MM.1S (cell line): ENCODE measurements at regions not wholly inside any gene's neighbourhood (a gene's known extent, or its start where the extent isn't known, plus 50 kb on each side); places are given as distances from the start of the nearest gene placed in this dataset.

Experiments
- DNase-seq: peaks from one replicate; pipeline ENCODE4 v3.0.0-alpha.2; 2015
- H2AFZ ChIP-seq: fragments of 300-600 bp; sonication (generic); 2 replicates; pipeline ENCODE4 v1.6.0; 2016; ENCODE audit warnings: antibody characterized with exemption, low read length
- H3F3A ChIP-seq: fragments of 300-600 bp; sonication (generic); 2 replicates; pipeline ENCODE4 v1.6.1; 2016; ENCODE audit warnings: mild to moderate bottlenecking, antibody characterized with exemption, low read length, moderate library complexity, mixed read lengths; ENCODE audit not compliant: insufficient read depth
- H3K27ac ChIP-seq: fragments of 300-600 bp; sonication (generic); 2 replicates; pipeline ENCODE4 v1.5.1; 2016; ENCODE audit warnings: mild to moderate bottlenecking, low read length
- H3K27me3 ChIP-seq: fragments of 300-600 bp; sonication (generic); replicated peaks from 2 replicates; pipeline ENCODE4 v1.6.0; 2016; ENCODE audit warnings: low read length; ENCODE audit not compliant: insufficient read depth
- H3K36me3 ChIP-seq: fragments of 300-600 bp; sonication (generic); replicated peaks from 2 replicates; pipeline ENCODE4 v1.6.1; 2016; ENCODE audit warnings: mild to moderate bottlenecking, low read length, mixed read lengths; ENCODE audit not compliant: insufficient read depth
- H3K4me1 ChIP-seq: fragments of 300-600 bp; sonication (generic); 2 replicates; pipeline ENCODE4 v1.6.1; 2016; ENCODE audit warnings: low read length, mixed read lengths
- H3K4me2 ChIP-seq: fragments of 300-600 bp; sonication (generic); 2 replicates; pipeline ENCODE4 v1.6.0; 2016; ENCODE audit warnings: low read depth, low read length
- H3K4me3 ChIP-seq: fragments of 300-600 bp; sonication (generic); 2 replicates; pipeline ENCODE4 v1.5.1; 2016; ENCODE audit warnings: low read length, mixed read lengths
- H3K79me2 ChIP-seq: fragments of 300-600 bp; sonication (generic); 2 replicates; pipeline ENCODE4 v1.6.1; 2016; ENCODE audit warnings: mixed run types, low read length, mixed read lengths
- H3K9ac ChIP-seq: fragments of 300-600 bp; sonication (generic); 2 replicates; pipeline ENCODE4 v1.6.1; 2016; ENCODE audit warnings: low read length, mixed read lengths
- H3K9me2 ChIP-seq: fragments of 300-600 bp; sonication (generic); replicated peaks from 2 replicates; pipeline ENCODE4 v1.6.1; 2016; ENCODE audit warnings: mild to moderate bottlenecking, low read length, mixed read lengths; ENCODE audit not compliant: insufficient read depth
- H3K9me3 ChIP-seq: fragments of 300-600 bp; sonication (generic); replicated peaks from 2 replicates; pipeline ENCODE4 v1.6.1; 2016; ENCODE audit warnings: mild to moderate bottlenecking, low read length, mixed read lengths; ENCODE audit not compliant: insufficient read depth
- H4K20me1 ChIP-seq: fragments of 300-600 bp; sonication (generic); 2 replicates; pipeline ENCODE4 v1.6.1; 2016; ENCODE audit warnings: mild to moderate bottlenecking, low read length, moderate library complexity, mixed read lengths; ENCODE audit not compliant: insufficient read depth
- EZH2 ChIP-seq: fragments of 300-600 bp; sonication (generic); optimal IDR thresholded peaks from 2 replicates; pipeline ENCODE3; 2017; ENCODE audit warnings: low read depth, mild to moderate bottlenecking, antibody characterized with exemption, low read length, mixed read lengths
- EZH2phosphoT487 ChIP-seq: fragments of 300-600 bp; sonication (generic); IDR thresholded peaks from 2 replicates; pipeline ENCODE4 v1.6.1; 2018; ENCODE audit warnings: antibody characterized with exemption, low read length
- TF ChIP-seq, protein P1 (sequence below): fragments of 300-600 bp; sonication (generic); IDR thresholded peaks from 2 replicates; pipeline ENCODE4 v1.5.1; 2016; ENCODE audit warnings: antibody characterized with exemption, low read length, mixed read lengths

DNA sequence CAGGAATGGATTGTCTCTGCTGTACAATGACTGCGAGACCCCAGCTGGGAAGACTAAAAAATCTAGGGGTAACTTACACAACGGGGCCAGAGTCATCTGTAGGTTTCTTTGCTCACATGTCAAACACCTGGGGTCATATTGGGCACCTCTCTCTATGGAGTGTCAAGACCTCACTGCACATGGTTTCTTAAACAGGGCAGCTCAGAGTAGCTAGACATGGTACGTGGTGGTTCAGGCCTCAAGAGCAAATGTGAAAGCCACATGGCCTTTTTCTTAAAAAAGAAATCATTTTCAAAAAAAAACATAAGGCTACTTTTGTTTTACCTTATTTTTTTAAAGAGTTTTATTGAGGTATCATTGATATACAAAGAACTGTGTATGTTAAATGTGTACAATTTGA lies 162.2 kb upstream of the ITGB1 start:
- H3K9me3 ChIP-seq: no peaks in the 10 kb centered on the region
- no peaks in the 10 kb centered on the region for H3K36me3 ChIP-seq
- H3K4me3 ChIP-seq: no peak overlapping the region
- no peak overlapping the region for H3K27ac ChIP-seq
- H3F3A ChIP-seq: no peaks in the 10 kb centered on the region
- H4K20me1 ChIP-seq: no peaks in the 10 kb centered on the region
- no peak overlapping the region for H3K4me2 ChIP-seq
- H3K9ac ChIP-seq: no peak overlapping the region
- no peaks in the 10 kb centered on the region for H3K27me3 ChIP-seq
- no peak for DNase-seq
- no peak overlapping the region for H2AFZ ChIP-seq
- H3K9me2 ChIP-seq: no peaks in the 10 kb centered on the region
- H3K79me2 ChIP-seq: no peaks in the 10 kb centered on the region
- H3K4me1 ChIP-seq: no peaks in the 10 kb centered on the region
- TF ChIP-seq EZH2 (no peak), EZH2phosphoT487 (no peak)
- TF ChIP-seq, protein P1, sequence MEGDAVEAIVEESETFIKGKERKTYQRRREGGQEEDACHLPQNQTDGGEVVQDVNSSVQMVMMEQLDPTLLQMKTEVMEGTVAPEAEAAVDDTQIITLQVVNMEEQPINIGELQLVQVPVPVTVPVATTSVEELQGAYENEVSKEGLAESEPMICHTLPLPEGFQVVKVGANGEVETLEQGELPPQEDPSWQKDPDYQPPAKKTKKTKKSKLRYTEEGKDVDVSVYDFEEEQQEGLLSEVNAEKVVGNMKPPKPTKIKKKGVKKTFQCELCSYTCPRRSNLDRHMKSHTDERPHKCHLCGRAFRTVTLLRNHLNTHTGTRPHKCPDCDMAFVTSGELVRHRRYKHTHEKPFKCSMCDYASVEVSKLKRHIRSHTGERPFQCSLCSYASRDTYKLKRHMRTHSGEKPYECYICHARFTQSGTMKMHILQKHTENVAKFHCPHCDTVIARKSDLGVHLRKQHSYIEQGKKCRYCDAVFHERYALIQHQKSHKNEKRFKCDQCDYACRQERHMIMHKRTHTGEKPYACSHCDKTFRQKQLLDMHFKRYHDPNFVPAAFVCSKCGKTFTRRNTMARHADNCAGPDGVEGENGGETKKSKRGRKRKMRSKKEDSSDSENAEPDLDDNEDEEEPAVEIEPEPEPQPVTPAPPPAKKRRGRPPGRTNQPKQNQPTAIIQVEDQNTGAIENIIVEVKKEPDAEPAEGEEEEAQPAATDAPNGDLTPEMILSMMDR: no peak

DNA sequence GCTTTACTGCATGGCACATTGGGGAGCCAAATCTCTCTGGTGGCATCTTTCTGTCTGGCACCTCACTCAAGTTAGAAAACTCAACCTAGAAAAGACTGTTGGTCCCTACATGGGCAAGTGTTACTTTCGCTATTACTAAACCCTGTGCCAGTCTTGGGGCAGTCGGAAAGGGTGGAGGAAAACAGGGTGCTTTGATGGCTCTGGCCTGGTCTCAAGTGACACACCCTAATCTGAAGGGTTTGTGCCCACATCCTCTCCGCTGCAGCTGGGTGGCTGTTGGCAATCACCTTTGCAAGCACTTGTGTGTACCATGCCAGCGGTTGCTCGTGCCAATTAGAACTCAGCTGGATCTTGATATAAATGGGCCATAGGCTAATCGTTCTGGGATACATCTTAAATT lies 159.8 kb upstream of the ITGB1 start:
- no peaks in the 10 kb centered on the region for H3F3A ChIP-seq
- H3K9ac ChIP-seq: no peak overlapping the region
- no peaks in the 10 kb centered on the region for H3K9me2 ChIP-seq
- no peaks in the 10 kb centered on the region for H4K20me1 ChIP-seq
- no peaks in the 10 kb centered on the region for H3K9me3 ChIP-seq
- H3K4me3 ChIP-seq: no peak overlapping the region
- H3K79me2 ChIP-seq: no peaks in the 10 kb centered on the region
- TF ChIP-seq EZH2phosphoT487: no peak
- TF ChIP-seq, protein P1: no peak
- TF ChIP-seq EZH2: no peak
- H3K4me1 ChIP-seq: no peaks in the 10 kb centered on the region
- no peak overlapping the region for H3K27ac ChIP-seq
- H3K4me2 ChIP-seq: no peak overlapping the region
- no peaks in the 10 kb centered on the region for H3K36me3 ChIP-seq
- DNase-seq: no peak
- no peaks in the 10 kb centered on the region for H3K27me3 ChIP-seq
- H2AFZ ChIP-seq: no peak overlapping the region

DNA sequence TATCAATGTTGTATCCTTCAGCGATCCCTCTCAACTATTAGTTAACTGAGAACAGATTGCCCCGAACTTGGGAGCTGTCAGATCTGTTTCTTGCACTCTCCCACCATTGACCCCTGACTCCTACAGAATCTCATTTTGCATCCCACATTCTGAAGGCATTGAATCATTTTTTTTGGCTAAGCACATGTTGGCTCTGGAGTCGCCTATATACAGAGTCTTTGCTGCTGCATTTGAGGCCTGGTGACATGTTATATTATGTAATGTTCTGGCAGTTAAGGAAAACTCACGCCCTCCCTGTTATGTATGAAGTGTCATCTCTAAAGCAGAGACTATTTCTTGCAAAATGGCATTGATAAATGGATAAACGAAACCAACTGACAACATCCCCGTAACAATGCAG lies 159.2 kb upstream of the ITGB1 start:
- Histone ChIP-seq H3K36me3 (no peaks in the 10 kb centered on the region), H3K27me3 (no peaks in the 10 kb centered on the region), H3K9me3 (no peaks in the 10 kb centered on the region), H3K4me2 (no peak overlapping the region), H3K9ac (no peak overlapping the region), H3K4me1 (no peaks in the 10 kb centered on the region), H3K4me3 (no peak overlapping the region), H4K20me1 (no peaks in the 10 kb centered on the region), H3K9me2 (no peaks in the 10 kb centered on the region), H3K27ac (no peak overlapping the region), H3F3A (no peaks in the 10 kb centered on the region), H2AFZ (no peak overlapping the region), H3K79me2 (no peaks in the 10 kb centered on the region)
- no peak for DNase-seq
- TF ChIP-seq EZH2phosphoT487: no peak
- TF ChIP-seq, protein P1: no peak
- no peak for TF ChIP-seq EZH2
